HG02885 (cell line): ENCODE measurements at regions not wholly inside any gene's neighbourhood (a gene's known extent, or its start where the extent isn't known, plus 50 kb on each side); places are given as distances from the start of the nearest gene placed in this dataset.

Source experiments
- ATAC-seq: cut with Tn5 transposase; IDR thresholded peaks from one replicate; pipeline ENCODE4 v1.9.1; 2021; ENCODE audit warnings: mild to moderate bottlenecking; ENCODE audit not compliant: unreplicated experiment, poor library complexity

- no peak for ATAC-seq
Measured at GRCh38 chr16:86681031-86681756, 102.8 kb downstream of the FOXL1 start.

GRCh38 chr16:86681757-86682106 lies 103.4 kb downstream of the FOXL1 start:
- ATAC-seq = no peak

GRCh38 chr16:86682219-86682904 lies 104.0 kb downstream of the FOXL1 start:
- no peak for ATAC-seq

DNA sequence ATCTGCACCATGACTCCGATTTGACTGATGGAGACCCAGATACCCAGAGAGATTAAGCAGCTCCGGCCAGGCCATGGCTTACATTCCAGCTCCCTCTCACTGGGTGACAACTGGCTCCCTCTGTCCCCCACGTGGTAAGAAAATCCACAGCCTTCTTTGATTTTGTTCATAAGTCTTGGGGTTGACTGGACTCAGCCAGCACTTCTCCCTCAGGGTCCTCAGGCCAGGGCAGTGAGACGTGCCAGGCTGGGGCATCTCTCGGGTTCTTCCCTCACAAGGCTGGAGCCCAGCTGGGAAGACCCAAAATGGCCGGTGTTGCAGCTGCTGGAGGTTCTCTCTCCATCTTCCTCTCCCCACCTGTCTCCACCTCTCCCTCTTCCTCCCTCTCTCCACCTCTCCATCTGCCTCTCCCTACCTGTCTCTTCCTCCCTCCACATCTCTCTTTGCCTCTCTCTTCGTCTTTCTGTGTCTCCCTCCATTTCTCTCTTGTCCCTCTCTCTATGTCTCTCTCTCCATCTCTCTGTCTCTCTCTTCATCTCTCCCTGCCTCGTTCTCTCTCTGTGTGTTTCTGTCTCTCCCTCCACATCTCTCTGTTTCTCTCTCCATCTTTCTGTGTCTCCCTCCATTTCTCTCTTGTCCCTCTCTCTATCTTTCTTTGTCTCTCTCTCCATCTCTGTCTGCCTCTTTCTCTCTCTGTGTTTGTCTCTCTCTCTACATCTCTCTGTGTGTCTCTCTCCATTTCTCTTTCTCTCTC lies 105.3 kb downstream of the FOXL1 start:
- ATAC-seq = no peak

GRCh38 chr16:86685076-86685475 lies 106.7 kb downstream of the FOXL1 start:
- ATAC-seq = no peak

- no peak for ATAC-seq
Measured at GRCh38 chr16:86690970-86691369, 112.6 kb downstream of the FOXL1 start.

DNA sequence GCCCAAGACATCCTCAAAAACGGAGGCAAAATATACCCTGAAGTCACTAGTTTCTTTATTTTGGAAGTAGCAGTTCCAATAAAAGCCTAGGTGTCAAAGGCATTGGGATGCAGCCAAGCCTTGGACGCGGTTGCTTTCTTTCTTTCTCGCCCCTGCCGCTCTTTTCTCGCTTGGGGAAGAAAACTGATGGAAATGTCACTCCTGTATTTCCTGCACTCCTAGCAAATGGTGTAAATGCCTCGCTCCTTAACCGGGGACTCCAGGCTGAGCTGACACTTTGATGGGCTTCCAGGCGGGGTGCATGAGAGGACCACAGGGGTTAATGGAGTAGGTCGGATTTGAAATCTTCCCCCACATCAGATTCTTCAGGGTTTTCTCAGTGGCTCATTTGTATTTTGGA lies 114.1 kb downstream of the FOXL1 start:
- ATAC-seq = no peak

DNA sequence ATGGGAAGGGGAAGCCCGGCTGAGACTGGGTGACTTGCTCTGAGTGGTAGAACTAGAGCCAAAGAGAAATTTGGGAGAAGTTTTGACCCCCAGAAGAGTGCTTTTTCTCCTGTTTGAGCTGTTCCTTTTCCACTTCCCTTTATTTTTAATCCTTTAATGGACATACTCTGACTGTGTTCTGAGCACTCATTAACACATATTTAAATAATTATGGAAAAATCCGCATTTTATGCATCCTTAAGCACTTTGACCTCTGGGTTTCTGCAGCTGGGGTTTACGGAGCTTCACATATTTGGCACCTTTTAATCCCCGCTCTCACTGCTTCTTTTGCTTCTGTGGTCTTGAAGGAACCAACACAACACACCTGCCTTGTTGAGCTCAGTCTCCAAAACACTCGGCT lies 114.7 kb downstream of the FOXL1 start:
- no peak for ATAC-seq

- ATAC-seq = no peak
Measured at GRCh38 chr16:86697715-86698114, 119.4 kb downstream of the FOXL1 start.

DNA sequence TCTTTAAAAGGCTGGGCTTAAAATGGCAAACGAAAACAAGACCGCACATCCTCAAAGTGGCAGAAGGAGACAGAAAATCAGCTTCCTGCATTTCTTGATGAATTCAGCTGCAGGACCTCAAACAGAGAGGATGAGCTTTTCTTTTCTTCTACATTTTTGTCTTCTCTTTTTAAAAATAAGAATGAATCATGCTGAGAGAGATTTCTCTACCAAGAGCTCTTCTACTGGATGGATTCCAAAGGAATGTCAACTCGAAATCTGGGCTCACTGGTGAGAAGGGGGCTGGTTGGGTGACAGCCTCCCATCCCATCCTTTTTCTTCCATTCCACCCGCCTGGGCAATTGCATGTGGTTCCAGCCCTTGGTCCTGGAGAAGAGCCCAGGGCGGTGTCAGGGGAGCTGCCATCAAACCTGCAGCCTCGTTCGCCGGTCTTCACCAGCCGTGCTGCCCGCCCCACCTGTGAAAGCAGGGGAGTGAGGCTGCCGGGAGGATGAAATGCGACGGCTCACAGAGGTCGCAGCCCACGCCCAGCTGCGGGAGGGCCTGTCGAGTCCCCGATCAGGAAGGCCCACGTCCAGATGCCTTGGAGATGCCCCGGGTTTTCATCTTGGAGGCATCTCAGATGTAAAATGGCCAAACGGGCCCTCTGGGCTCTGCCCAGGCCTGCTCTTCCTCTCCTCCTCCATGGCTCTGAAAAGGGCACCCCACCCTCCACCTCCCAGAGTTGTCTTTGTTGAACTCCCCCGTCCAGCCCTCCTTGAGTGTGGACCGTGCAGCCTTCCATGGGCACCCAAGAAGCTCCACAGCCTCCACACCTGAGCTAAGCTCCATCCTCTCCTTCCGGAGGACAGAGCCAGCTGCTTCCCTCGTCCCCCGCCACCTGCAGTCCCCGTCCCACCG lies 121.9 kb downstream of the FOXL1 start:
- no peak for ATAC-seq

DNA sequence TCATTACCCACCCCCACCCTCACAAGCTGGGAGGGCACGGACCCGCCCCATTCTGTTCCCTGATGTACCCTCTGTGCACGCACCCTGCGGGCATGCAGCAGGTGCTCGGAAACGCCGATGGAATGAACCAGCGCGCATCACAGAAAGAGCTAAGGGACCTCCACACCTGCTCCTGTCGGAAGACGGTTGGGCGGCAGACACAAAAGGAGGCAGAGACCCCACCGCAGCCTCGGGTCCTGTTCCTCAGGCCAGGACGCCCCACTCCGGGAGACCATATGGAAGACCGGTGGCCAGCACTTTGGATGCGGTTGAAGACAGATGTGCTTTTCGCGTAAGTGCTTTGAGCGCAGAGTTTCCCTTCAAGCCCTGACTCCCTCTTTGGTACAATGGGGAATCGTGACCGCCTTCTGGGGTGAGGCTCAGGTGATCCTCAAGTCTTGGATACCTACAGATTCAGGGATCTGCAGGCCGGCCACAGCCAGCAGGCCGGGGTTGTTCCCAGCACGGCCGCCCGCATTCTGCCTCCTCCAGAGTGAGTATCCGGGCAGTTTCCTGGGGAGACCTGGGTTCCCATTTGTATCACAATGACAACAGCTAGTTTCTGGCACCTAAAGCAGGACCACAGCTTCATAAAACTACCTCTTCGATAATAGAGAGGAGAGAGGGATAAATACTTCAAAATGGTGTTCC lies 123.1 kb downstream of the FOXL1 start:
- no peak for ATAC-seq

- ATAC-seq = no peak
Measured at GRCh38 chr16:86702824-86703588, 124.7 kb downstream of the FOXL1 start.

DNA sequence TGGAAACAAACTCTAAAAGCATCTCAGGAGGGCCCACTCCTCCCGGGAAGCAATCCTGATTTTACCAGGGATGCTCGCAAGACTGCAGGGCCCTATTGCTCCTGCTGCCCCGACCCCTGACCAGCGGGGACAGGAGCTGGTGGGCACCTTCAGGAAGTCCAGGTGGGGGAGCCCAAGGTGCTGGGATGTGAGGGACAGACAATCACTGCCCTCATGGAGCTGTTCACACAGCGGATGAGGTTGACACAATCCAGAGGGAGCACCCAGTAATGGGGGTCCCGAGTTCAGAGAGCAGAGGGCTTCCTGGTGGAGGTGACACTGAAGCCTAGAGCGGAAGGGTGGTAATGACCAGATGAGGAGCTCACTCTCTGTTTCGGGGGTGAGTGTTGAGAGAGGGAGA lies 126.2 kb downstream of the FOXL1 start:
- ATAC-seq = no peak

DNA sequence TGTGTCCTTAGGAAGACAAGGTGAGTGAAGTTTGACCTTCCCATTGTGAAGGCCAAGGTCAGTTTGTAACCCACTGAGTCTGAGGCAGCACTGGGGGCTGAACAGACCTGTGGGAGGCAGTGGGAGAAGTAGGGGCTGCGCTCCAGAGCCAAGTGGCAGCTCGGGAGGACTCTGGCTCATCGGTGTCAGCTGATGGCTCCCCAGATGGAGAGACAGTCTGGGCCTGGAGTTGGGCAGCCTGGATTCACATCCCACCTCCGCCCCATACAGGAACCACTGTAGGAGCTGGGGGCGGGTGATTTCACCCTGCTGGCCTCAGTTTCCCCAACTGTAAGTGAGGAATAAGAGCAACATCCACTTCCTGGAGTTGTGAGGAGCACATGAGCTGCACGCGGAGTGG lies 128.4 kb downstream of the FOXL1 start:
- no peak for ATAC-seq

- ATAC-seq = no peak
Measured at GRCh38 chr16:86707171-86707570, 128.8 kb downstream of the FOXL1 start.

- ATAC-seq = no peak
Measured at GRCh38 chr16:86707581-86707980, 129.2 kb downstream of the FOXL1 start.

DNA sequence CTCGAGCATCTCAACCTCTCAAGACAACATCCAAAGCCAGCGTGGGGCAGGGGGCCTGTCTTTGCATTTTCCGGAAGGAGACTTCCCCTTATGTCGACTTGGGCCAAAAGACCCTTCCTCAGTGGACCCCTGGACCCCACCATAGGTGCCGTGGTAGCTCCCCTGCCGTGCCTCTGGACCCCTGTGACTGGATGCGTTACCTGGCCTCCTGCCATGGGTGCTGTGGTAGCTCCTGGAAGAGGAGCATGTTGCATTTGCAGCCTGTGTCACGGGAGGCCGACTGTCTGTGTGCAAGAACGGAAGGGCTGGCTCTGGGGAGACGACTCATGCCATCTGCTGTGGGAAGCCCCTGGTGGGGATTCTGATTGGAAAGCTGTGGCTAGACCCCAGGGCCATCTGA lies 130.1 kb downstream of the FOXL1 start:
- ATAC-seq = no peak

- no peak for ATAC-seq
Measured at GRCh38 chr16:86709103-86709502, 130.8 kb downstream of the FOXL1 start.

DNA sequence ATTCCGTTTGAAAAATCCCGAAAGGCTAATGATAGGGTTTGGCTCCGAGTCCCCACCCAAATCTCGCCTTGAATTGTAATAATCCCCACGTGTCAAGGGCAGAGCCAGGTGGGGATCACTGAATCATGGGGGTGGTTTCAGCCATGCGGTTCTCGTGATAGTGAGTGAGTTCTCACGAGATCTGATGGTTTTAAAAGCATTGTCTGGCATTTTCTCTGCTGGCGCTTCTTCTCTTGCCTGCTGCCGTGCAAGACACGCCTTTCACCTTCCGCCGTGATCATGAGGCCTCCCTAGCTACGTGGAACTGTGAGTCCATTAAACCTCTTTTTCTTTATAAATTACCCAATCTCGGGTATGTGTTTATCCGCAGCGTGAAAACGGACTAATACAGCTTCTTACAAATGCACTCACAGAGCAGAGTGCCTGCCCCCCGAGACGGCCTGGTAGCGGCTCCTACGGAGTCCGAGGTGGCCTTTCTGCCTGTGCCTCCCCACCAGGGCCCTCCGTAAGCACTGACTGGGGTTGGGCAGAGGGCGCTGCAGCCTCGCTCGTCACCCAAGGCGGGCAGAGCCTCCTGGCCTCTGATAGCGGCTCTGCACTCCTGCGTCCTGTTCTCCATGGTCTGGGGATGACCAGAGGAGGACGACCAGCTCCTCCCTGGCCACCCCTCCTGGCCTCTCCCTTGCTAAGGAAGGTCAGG lies 131.7 kb downstream of the FOXL1 start:
- no peak for ATAC-seq
